SU-DHL-6 (cell line): ENCODE measurements at regions not wholly inside any gene's neighbourhood (a gene's known extent, or its start where the extent isn't known, plus 50 kb on each side); places are given as distances from the start of the nearest gene placed in this dataset.

Experiments
- H2AFZ ChIP-seq: fragments of 200-600 bp; sonication (generic); 2 replicates; pipeline ENCODE4 v1.6.1; 2014; ENCODE audit warnings: low read depth, mild to moderate bottlenecking, moderate library complexity, mixed read lengths, antibody characterized with exemption, low read length; ENCODE audit not compliant: severe bottlenecking
- H3F3A ChIP-seq: fragments of 200-600 bp; shearing (Covaris generic); 2 replicates; pipeline ENCODE4 v1.6.0; 2016; ENCODE audit warnings: antibody characterized with exemption, mild to moderate bottlenecking; ENCODE audit not compliant: insufficient read depth
- H3K27ac ChIP-seq: fragments of 200-600 bp; sonication (generic); 2 replicates; pipeline ENCODE4 v1.5.1; 2016; ENCODE audit warnings: low read depth, mild to moderate bottlenecking, low read length, moderate library complexity, mixed read lengths
- H3K27me3 ChIP-seq: fragments of 200-600 bp; sonication (generic), shearing (Covaris generic); 2 replicates; pipeline ENCODE4 v1.6.0; 2014; ENCODE audit warnings: mild to moderate bottlenecking, low read length
- H3K36me3 ChIP-seq: fragments of 200-600 bp; sonication (generic); 2 replicates; pipeline ENCODE4 v1.6.1; 2014; ENCODE audit warnings: mild to moderate bottlenecking, low read length, mixed read lengths
- H3K4me2 ChIP-seq: fragments of 300-600, 200-600 bp; shearing (Covaris generic), sonication (generic); 2 replicates; pipeline ENCODE4 v1.6.0; 2014; ENCODE audit warnings: low read length, low read depth, mild to moderate bottlenecking; ENCODE audit not compliant: poor library complexity, severe bottlenecking
- H3K4me3 ChIP-seq: fragments of 200-600 bp; sonication (generic); 2 replicates; pipeline ENCODE4 v1.5.1; 2014; ENCODE audit warnings: antibody characterized with exemption, low read length, mild to moderate bottlenecking, mixed read lengths; ENCODE audit not compliant: insufficient read depth, poor library complexity, severe bottlenecking
- H3K79me2 ChIP-seq: fragments of 200-600 bp; sonication (generic); 2 replicates; pipeline ENCODE4 v1.6.1; 2014; ENCODE audit warnings: mild to moderate bottlenecking, low read length, moderate library complexity; ENCODE audit not compliant: insufficient read depth
- H3K9ac ChIP-seq: fragments of 200-600 bp; sonication (generic); 2 replicates; pipeline ENCODE4 v1.7.0; 2014; ENCODE audit warnings: mild to moderate bottlenecking, low read length
- H3K9me2 ChIP-seq: fragments of 200-600 bp; sonication (generic); replicated peaks from 2 replicates; pipeline ENCODE4 v1.6.1; 2014; ENCODE audit warnings: low read length; ENCODE audit not compliant: insufficient read depth
- H3K9me3 ChIP-seq: fragments of 200-600 bp; sonication (generic); 2 replicates; pipeline ENCODE4 v1.6.1; 2014; ENCODE audit warnings: low read length, mixed read lengths; ENCODE audit not compliant: insufficient read depth
- H4K20me1 ChIP-seq: fragments of 200-600 bp; sonication (generic); 2 replicates; pipeline ENCODE4 v1.6.1; 2014; ENCODE audit warnings: low read depth, mild to moderate bottlenecking, antibody characterized with exemption, low read length, moderate library complexity, mixed read lengths
- CTCF ChIP-seq: fragments of 200-600 bp; sonication (generic); IDR thresholded peaks from one replicate; pipeline ENCODE4 v1.5.1; 2017; ENCODE audit warnings: antibody characterized with exemption, mild to moderate bottlenecking, low read length, moderate library complexity; ENCODE audit not compliant: insufficient read depth, poor library complexity, severe bottlenecking
- EZH2phosphoT487 ChIP-seq: fragments of 200-600 bp; sonication (generic), shearing (Covaris generic); conservative IDR thresholded peaks from 2 replicates; pipeline ENCODE4 v1.6.1; 2018; ENCODE audit warnings: mild to moderate bottlenecking, antibody characterized with exemption, low read length, moderate library complexity, mixed read lengths

- Histone ChIP-seq H3K9me2 (no peaks in the 10 kb centered on the region), H3K36me3 (no peaks in the 10 kb centered on the region), H3K27me3 (no peaks in the 10 kb centered on the region), H3K79me2 (no peaks in the 10 kb centered on the region), H3K9me3 (no peaks in the 10 kb centered on the region), H3K9ac (no peak overlapping the region), H3F3A (no peaks in the 10 kb centered on the region), H4K20me1 (no peaks in the 10 kb centered on the region), H2AFZ (no peak overlapping the region), H3K4me2 (no peak overlapping the region), H3K4me3 (no peak overlapping the region), H3K27ac (no peak overlapping the region)
- TF ChIP-seq EZH2phosphoT487: no peak
- TF ChIP-seq CTCF: no peak
Measured at GRCh38 chr15:62946940-62947339, 95.6 kb upstream of the TPM1 start.

GRCh38 chr15:62950462-62950931 is 92.0 kb upstream of the TPM1 start:
- Histone ChIP-seq H3K4me3 (no peak overlapping the region), H4K20me1 (no peaks in the 10 kb centered on the region), H3F3A (no peaks in the 10 kb centered on the region), H3K27ac (no peak overlapping the region), H3K9me3 (no peaks in the 10 kb centered on the region), H3K36me3 (no peaks in the 10 kb centered on the region), H3K4me2 (no peak overlapping the region), H3K9me2 (no peaks in the 10 kb centered on the region), H3K9ac (no peak overlapping the region), H3K27me3 (no peaks in the 10 kb centered on the region), H3K79me2 (no peaks in the 10 kb centered on the region), H2AFZ (no peak overlapping the region)
- no peak for TF ChIP-seq EZH2phosphoT487
- TF ChIP-seq CTCF: no peak

GRCh38 chr15:62951481-62951880 is 91.1 kb upstream of the TPM1 start:
- no peak overlapping the region for H3K27ac ChIP-seq
- H3K4me3 ChIP-seq: no peak overlapping the region
- H4K20me1 ChIP-seq: no peaks in the 10 kb centered on the region
- H3K79me2 ChIP-seq: no peaks in the 10 kb centered on the region
- H3K4me2 ChIP-seq: no peak overlapping the region
- no peak overlapping the region for H2AFZ ChIP-seq
- no peaks in the 10 kb centered on the region for H3F3A ChIP-seq
- no peaks in the 10 kb centered on the region for H3K36me3 ChIP-seq
- no peaks in the 10 kb centered on the region for H3K27me3 ChIP-seq
- no peaks in the 10 kb centered on the region for H3K9me3 ChIP-seq
- H3K9me2 ChIP-seq: no peaks in the 10 kb centered on the region
- no peak for TF ChIP-seq EZH2phosphoT487
- TF ChIP-seq CTCF: no peak
- no peak overlapping the region for H3K9ac ChIP-seq

- Histone ChIP-seq H3K27ac (no peak overlapping the region), H3K27me3 (no peaks in the 10 kb centered on the region), H3K36me3 (no peaks in the 10 kb centered on the region), H3K4me2 (no peak overlapping the region), H3K9ac (no peak overlapping the region), H2AFZ (no peak overlapping the region), H3K9me3 (no peaks in the 10 kb centered on the region), H4K20me1 (no peaks in the 10 kb centered on the region), H3K79me2 (no peaks in the 10 kb centered on the region), H3K9me2 (no peaks in the 10 kb centered on the region), H3F3A (no peaks in the 10 kb centered on the region), H3K4me3 (no peak overlapping the region)
- TF ChIP-seq EZH2phosphoT487: no peak
- no peak for TF ChIP-seq CTCF
Measured at GRCh38 chr15:62953021-62953420, 89.5 kb upstream of the TPM1 start.
